ENCODE measurements at regions not wholly inside any gene's neighbourhood (a gene's known extent, or its start where the extent isn't known, plus 50 kb on each side); places are given as distances from the start of the nearest gene placed in this dataset.

- Histone ChIP-seq H2AFZ (ENCODE audit: low read length) (no peak overlapping the region), H3K9me3 (replicated peaks in 1 of 2; ENCODE audit: control insufficient read depth in 2 of 2, insufficient read depth in 1 of 2, low read depth in 1 of 2, low read length in 2 of 2) (no peaks in the 10 kb centered on the region), H2BK120ac (ENCODE audit: low read depth, low read length) (no peak overlapping the region), H2BK5ac (ENCODE audit: low read length) (no peak overlapping the region), H3K27ac (replicated peaks; ENCODE audit: low read length) (no peak overlapping the region), H4K91ac (ENCODE audit: low read depth, low read length, poor library complexity) (no peak overlapping the region), H2BK12ac (ENCODE audit: low read length) (no peak overlapping the region), H3K27me3 (ENCODE audit: control insufficient read depth in 3 of 3, insufficient read depth in 3 of 3, low read depth in 1 of 3, low read length in 3 of 3) (no peaks in the 10 kb centered on the region), H3K14ac (ENCODE audit: low read length) (no peak overlapping the region), H2AK5ac (ENCODE audit: low read depth, low read length) (no peak overlapping the region), H3K79me1 (ENCODE audit: low read depth, low read length) (no peaks in the 10 kb centered on the region), H4K8ac (ENCODE audit: low read depth, low read length) (no peak overlapping the region), H3K4me3 (ENCODE audit: low read length in 2 of 2) (no peak overlapping the region), H3K23ac (ENCODE audit: low read depth, low read length, poor library complexity) (no peak overlapping the region), H3K36me3 (replicated peaks in 1 of 2; ENCODE audit: control insufficient read depth in 2 of 2, insufficient read depth in 2 of 2, low read length in 2 of 2) (no peaks in the 10 kb centered on the region), H3K4me2 (ENCODE audit: insufficient read depth, low read length, poor library complexity, severe bottlenecking) (no peak overlapping the region), H2BK15ac (ENCODE audit: low read length) (no peak overlapping the region), H3K18ac (ENCODE audit: low read length) (no peak overlapping the region), H3K4me1 (ENCODE audit: control insufficient read depth in 2 of 2, insufficient read depth in 1 of 2, low read depth in 1 of 2, low read length in 2 of 2) (peaks cover 0 to 3% of the 10 kb centered on the region in 2 donors), H3K9ac (ENCODE audit: low read depth, low read length, poor library complexity) (no peak overlapping the region), H3K4ac (ENCODE audit: low read length) (no peak overlapping the region)
- WGBS, 2 donors (ENCODE audit: extremely low coverage in 2 of 2, insufficient read length in 2 of 2, insufficient replicate concordance in 1 of 2): no CpG with 5 or more reads among the region's 4 CpGs
- no peak for DNase-seq (ENCODE audit: low spot score)
Observed at GRCh38 chr5:169531631-169532030, 51.9 kb upstream of the SPDL1 start.

- H2BK120ac ChIP-seq (ENCODE audit: low read depth, low read length): no peak overlapping the region
- H2AK5ac ChIP-seq (ENCODE audit: low read depth, low read length): no peak overlapping the region
- no peak overlapping the region for H3K23ac ChIP-seq (ENCODE audit: low read depth, low read length, poor library complexity)
- no peak overlapping the region for H2BK15ac ChIP-seq (ENCODE audit: low read length)
- H3K4me3 ChIP-seq (ENCODE audit: low read length in 2 of 2): no peak overlapping the region
- H2BK12ac ChIP-seq (ENCODE audit: low read length): no peak overlapping the region
- H2BK5ac ChIP-seq (ENCODE audit: low read length): no peak overlapping the region
- H3K4me1 ChIP-seq (ENCODE audit: control insufficient read depth in 2 of 2, insufficient read depth in 1 of 2, low read depth in 1 of 2, low read length in 2 of 2): peaks cover 0 to 3% of the 10 kb centered on the region in 2 donors
- H3K27ac ChIP-seq (replicated peaks; ENCODE audit: low read length): no peak overlapping the region
- H3K27me3 ChIP-seq (ENCODE audit: control insufficient read depth in 3 of 3, insufficient read depth in 3 of 3, low read depth in 1 of 3, low read length in 3 of 3): no peaks in the 10 kb centered on the region
- H3K36me3 ChIP-seq (replicated peaks in 1 of 2; ENCODE audit: control insufficient read depth in 2 of 2, insufficient read depth in 2 of 2, low read length in 2 of 2): no peaks in the 10 kb centered on the region
- no peaks in the 10 kb centered on the region for H3K79me1 ChIP-seq (ENCODE audit: low read depth, low read length)
- no peak overlapping the region for H4K8ac ChIP-seq (ENCODE audit: low read depth, low read length)
- H3K14ac ChIP-seq (ENCODE audit: low read length): no peak overlapping the region
- no peak overlapping the region for H4K91ac ChIP-seq (ENCODE audit: low read depth, low read length, poor library complexity)
- no peak overlapping the region for H3K4ac ChIP-seq (ENCODE audit: low read length)
- DNase-seq (ENCODE audit: low spot score): no peak
- no peak overlapping the region for H3K18ac ChIP-seq (ENCODE audit: low read length)
- H3K4me2 ChIP-seq (ENCODE audit: insufficient read depth, low read length, poor library complexity, severe bottlenecking): no peak overlapping the region
- no peak overlapping the region for H2AFZ ChIP-seq (ENCODE audit: low read length)
- no peak overlapping the region for H3K9ac ChIP-seq (ENCODE audit: low read depth, low read length, poor library complexity)
- no peaks in the 10 kb centered on the region for H3K9me3 ChIP-seq (replicated peaks in 1 of 2; ENCODE audit: control insufficient read depth in 2 of 2, insufficient read depth in 1 of 2, low read depth in 1 of 2, low read length in 2 of 2)
Observed at GRCh38 chr5:169527863-169528262, 55.7 kb upstream of the SPDL1 start.

GRCh38 chr5:169527066-169527465 is 56.5 kb upstream of the SPDL1 start:
- no peak overlapping the region for H2AFZ ChIP-seq (ENCODE audit: low read length)
- WGBS, 2 donors (ENCODE audit: extremely low coverage in 2 of 2, insufficient read length in 2 of 2, insufficient replicate concordance in 1 of 2): no CpG with 5 or more reads among the region's 2 CpGs
- DNase-seq (ENCODE audit: low spot score): no peak

DNA sequence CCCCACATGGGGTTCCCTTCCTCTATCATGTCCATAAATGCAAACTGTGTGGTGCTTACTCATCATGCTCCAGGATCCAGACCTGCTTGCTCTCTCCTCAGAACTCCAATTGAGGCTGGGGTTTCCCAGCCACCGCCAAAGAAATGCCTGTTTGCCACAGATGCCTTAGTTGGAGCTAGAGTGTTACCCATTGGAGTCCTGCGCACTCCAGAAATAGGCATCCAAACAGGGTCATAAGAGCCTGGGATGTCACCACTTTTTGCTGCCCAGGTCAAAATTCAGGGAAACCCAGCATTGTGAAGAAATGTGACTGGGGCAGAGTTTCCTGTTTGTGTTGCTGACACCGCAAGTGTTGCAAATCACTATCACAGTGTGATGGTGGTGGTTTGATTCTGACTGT is 60.7 kb upstream of the SPDL1 start:
- Histone ChIP-seq H3K9me3 (replicated peaks in 1 of 2; ENCODE audit: control insufficient read depth in 2 of 2, insufficient read depth in 1 of 2, low read depth in 1 of 2, low read length in 2 of 2) (no peaks in the 10 kb centered on the region), H2AFZ (ENCODE audit: low read length) (no peak overlapping the region), H2BK12ac (ENCODE audit: low read length) (no peak overlapping the region), H3K23ac (ENCODE audit: low read depth, low read length, poor library complexity) (no peak overlapping the region), H4K8ac (ENCODE audit: low read depth, low read length) (no peak overlapping the region), H3K14ac (ENCODE audit: low read length) (no peak overlapping the region), H2BK120ac (ENCODE audit: low read depth, low read length) (no peak overlapping the region), H3K4me1 (ENCODE audit: control insufficient read depth in 2 of 2, insufficient read depth in 1 of 2, low read depth in 1 of 2, low read length in 2 of 2) (no peaks in the 10 kb centered on the region), H3K36me3 (replicated peaks in 1 of 2; ENCODE audit: control insufficient read depth in 2 of 2, insufficient read depth in 2 of 2, low read length in 2 of 2) (no peaks in the 10 kb centered on the region), H2BK5ac (ENCODE audit: low read length) (no peak overlapping the region), H4K91ac (ENCODE audit: low read depth, low read length, poor library complexity) (no peak overlapping the region), H3K27ac (replicated peaks; ENCODE audit: low read length) (no peak overlapping the region), H3K4ac (ENCODE audit: low read length) (no peak overlapping the region), H3K4me2 (ENCODE audit: insufficient read depth, low read length, poor library complexity, severe bottlenecking) (no peak overlapping the region), H2BK15ac (ENCODE audit: low read length) (no peak overlapping the region), H3K27me3 (ENCODE audit: control insufficient read depth in 3 of 3, insufficient read depth in 3 of 3, low read depth in 1 of 3, low read length in 3 of 3) (no peaks in the 10 kb centered on the region), H3K9ac (ENCODE audit: low read depth, low read length, poor library complexity) (no peak overlapping the region), H2AK5ac (ENCODE audit: low read depth, low read length) (no peak overlapping the region), H3K79me1 (ENCODE audit: low read depth, low read length) (no peaks in the 10 kb centered on the region), H3K18ac (ENCODE audit: low read length) (no peak overlapping the region), H3K4me3 (ENCODE audit: low read length in 2 of 2) (no peak overlapping the region)
- no peak for DNase-seq (ENCODE audit: low spot score)
- no CpG with 5 or more reads among the region's 3 CpGs for WGBS, 2 donors (ENCODE audit: extremely low coverage in 2 of 2, insufficient read length in 2 of 2, insufficient replicate concordance in 1 of 2)

More at GRCh38 chr5:169527066-169527465, 56.5 kb upstream of the SPDL1 start:
- Histone ChIP-seq H3K9me3 (replicated peaks in 1 of 2; ENCODE audit: control insufficient read depth in 2 of 2, insufficient read depth in 1 of 2, low read depth in 1 of 2, low read length in 2 of 2) (no peaks in the 10 kb centered on the region), H3K79me1 (ENCODE audit: low read depth, low read length) (no peaks in the 10 kb centered on the region), H4K8ac (ENCODE audit: low read depth, low read length) (no peak overlapping the region), H2BK12ac (ENCODE audit: low read length) (no peak overlapping the region), H3K4ac (ENCODE audit: low read length) (no peak overlapping the region), H2AK5ac (ENCODE audit: low read depth, low read length) (no peak overlapping the region), H3K27me3 (ENCODE audit: control insufficient read depth in 3 of 3, insufficient read depth in 3 of 3, low read depth in 1 of 3, low read length in 3 of 3) (no peaks in the 10 kb centered on the region), H3K36me3 (replicated peaks in 1 of 2; ENCODE audit: control insufficient read depth in 2 of 2, insufficient read depth in 2 of 2, low read length in 2 of 2) (no peaks in the 10 kb centered on the region), H3K9ac (ENCODE audit: low read depth, low read length, poor library complexity) (no peak overlapping the region), H3K4me2 (ENCODE audit: insufficient read depth, low read length, poor library complexity, severe bottlenecking) (no peak overlapping the region), H2BK15ac (ENCODE audit: low read length) (no peak overlapping the region), H3K23ac (ENCODE audit: low read depth, low read length, poor library complexity) (no peak overlapping the region), H3K18ac (ENCODE audit: low read length) (no peak overlapping the region), H3K4me1 (ENCODE audit: control insufficient read depth in 2 of 2, insufficient read depth in 1 of 2, low read depth in 1 of 2, low read length in 2 of 2) (peaks cover 0 to 3% of the 10 kb centered on the region in 2 donors), H3K4me3 (ENCODE audit: low read length in 2 of 2) (no peak overlapping the region), H4K91ac (ENCODE audit: low read depth, low read length, poor library complexity) (no peak overlapping the region), H3K27ac (replicated peaks; ENCODE audit: low read length) (no peak overlapping the region), H2BK5ac (ENCODE audit: low read length) (no peak overlapping the region), H3K14ac (ENCODE audit: low read length) (no peak overlapping the region), H2BK120ac (ENCODE audit: low read depth, low read length) (no peak overlapping the region)

Measured in neuronal stem cell (in vitro differentiated cells).